ENCODE measurements at regions not wholly inside any gene's neighbourhood (a gene's known extent, or its start where the extent isn't known, plus 50 kb on each side); places are given as distances from the start of the nearest gene placed in this dataset.

GRCh38 chr16:86018487-86018886 is 119.5 kb downstream of the IRF8 start:
- Mint-ChIP-seq H3K27me3 (ENCODE audit: insufficient read depth) (peaks cover 38% of the 10 kb centered on the region), H3K27ac (no peak overlapping the region), H3K36me3 (ENCODE audit: low read depth) (no peaks in the 10 kb centered on the region), H3K9me3 (peaks cover 17% of the 10 kb centered on the region), H3K4me3 (no peak overlapping the region), H3K4me1 (peaks cover 8% of the 10 kb centered on the region)
- no peak overlapping the region for H3K27ac ChIP-seq (ENCODE audit: low read depth, low read length)
- H3K4me1 ChIP-seq (ENCODE audit: control insufficient read depth, insufficient read depth, low read length): no peaks in the 10 kb centered on the region
- 76% methylated on average over 7 of the region's 7 CpGs; no CpG with 5 or more reads in 1 of the 2 experiments for WGBS, 2 experiments (ENCODE audit: insufficient coverage in 1 of 2, insufficient read length in 1 of 2)
- H3K9me3 ChIP-seq (ENCODE audit: control insufficient read depth, low read length): peaks cover 17% of the 10 kb centered on the region
- peak; percentile 34 for DNase-seq
- H3K9ac ChIP-seq (ENCODE audit: extremely low read depth, low read length, poor library complexity, severe bottlenecking): no peak overlapping the region
- no peaks in the 10 kb centered on the region for H3K36me3 ChIP-seq (ENCODE audit: control insufficient read depth, insufficient read depth, low read length)
- H3K27me3 ChIP-seq (ENCODE audit: control insufficient read depth, insufficient read depth, low read length, poor library complexity, severe bottlenecking): peaks cover 13% of the 10 kb centered on the region
- no peak overlapping the region for H3K4me3 ChIP-seq (ENCODE audit: low read length)
- no peak for TF ChIP-seq CTCF (conservative IDR thresholded peaks at IDR 0.05)

- Mint-ChIP-seq H3K27ac (no peak overlapping the region), H3K27me3 (ENCODE audit: insufficient read depth) (peaks cover 38% of the 10 kb centered on the region), H3K9me3 (peaks cover 21% of the 10 kb centered on the region), H3K4me3 (no peak overlapping the region), H3K4me1 (peaks cover 8% of the 10 kb centered on the region), H3K36me3 (ENCODE audit: low read depth) (no peaks in the 10 kb centered on the region)
- H3K9me3 ChIP-seq (ENCODE audit: control insufficient read depth, low read length): peaks cover 22% of the 10 kb centered on the region
- peak overlapping the region; percentile 43 for H3K27ac ChIP-seq (ENCODE audit: low read depth, low read length)
- no peaks in the 10 kb centered on the region for H3K4me1 ChIP-seq (ENCODE audit: control insufficient read depth, insufficient read depth, low read length)
- no peak for DNase-seq
- no peak for TF ChIP-seq CTCF (conservative IDR thresholded peaks at IDR 0.05)
- 85 to 92% methylated on average over 8 of the region's 8 CpGs for WGBS, 2 experiments (ENCODE audit: insufficient coverage in 1 of 2, insufficient read length in 1 of 2)
- H3K9ac ChIP-seq (ENCODE audit: extremely low read depth, low read length, poor library complexity, severe bottlenecking): no peak overlapping the region
- H3K4me3 ChIP-seq (ENCODE audit: low read length): no peak overlapping the region
- no peaks in the 10 kb centered on the region for H3K36me3 ChIP-seq (ENCODE audit: control insufficient read depth, insufficient read depth, low read length)
- H3K27me3 ChIP-seq (ENCODE audit: control insufficient read depth, insufficient read depth, low read length, poor library complexity, severe bottlenecking): peaks cover 13% of the 10 kb centered on the region
Measured at GRCh38 chr16:86018941-86019340, 120.0 kb downstream of the IRF8 start.

GRCh38 chr16:86019446-86020047 is 120.6 kb downstream of the IRF8 start:
- Histone ChIP-seq H3K27ac (ENCODE audit: low read depth, low read length) (no peak overlapping the region), H3K9me3 (ENCODE audit: control insufficient read depth, low read length) (peaks cover 25% of the 10 kb centered on the region), H3K27me3 (ENCODE audit: control insufficient read depth, insufficient read depth, low read length, poor library complexity, severe bottlenecking) (peaks cover 13% of the 10 kb centered on the region), H3K36me3 (ENCODE audit: control insufficient read depth, insufficient read depth, low read length) (no peaks in the 10 kb centered on the region), H3K4me3 (ENCODE audit: low read length) (no peak overlapping the region), H3K9ac (ENCODE audit: extremely low read depth, low read length, poor library complexity, severe bottlenecking) (no peak overlapping the region), H3K4me1 (ENCODE audit: control insufficient read depth, insufficient read depth, low read length) (no peaks in the 10 kb centered on the region)
- no peak overlapping the region for H3K4me3 Mint-ChIP-seq
- peak; percentile 82 for TF ChIP-seq CTCF (conservative IDR thresholded peaks at IDR 0.05)
- no peaks in the 10 kb centered on the region for H3K36me3 Mint-ChIP-seq (ENCODE audit: low read depth)
- H3K4me1 Mint-ChIP-seq: peaks cover 8% of the 10 kb centered on the region
- peaks cover 24% of the 10 kb centered on the region for H3K9me3 Mint-ChIP-seq
- DNase-seq: peak; percentile 86
- no peak overlapping the region for H3K27ac Mint-ChIP-seq
- WGBS, 2 experiments (ENCODE audit: insufficient coverage in 1 of 2, insufficient read length in 1 of 2): 56 to 64% methylated on average over 8 to 14 of the region's 14 CpGs
- peaks cover 38% of the 10 kb centered on the region for H3K27me3 Mint-ChIP-seq (ENCODE audit: insufficient read depth)

All from endodermal cell (in vitro differentiated cells).